Tibial nerve (tissue), 4 donors: ENCODE measurements at regions not wholly inside any gene's neighbourhood (a gene's known extent, or its start where the extent isn't known, plus 50 kb on each side); places are given as distances from the start of the nearest gene placed in this dataset.

ENCODE experiments used
- EP300 ChIP-seq, 2 donors: sonication (generic); formaldehyde crosslinking; IDR thresholded peaks; one replicate each; pipeline ENCODE4 v1.6.1; 2017; ENCODE audit warnings: antibody characterized with exemption in 2 of 2, mild to moderate bottlenecking in 1 of 2
- POLR2A ChIP-seq, 2 donors: fragments of 450-650 bp; IDR thresholded peaks; one replicate each; pipeline ENCODE4 v1.6.1; 2017; ENCODE audit warnings: antibody characterized with exemption in 2 of 2, mild to moderate bottlenecking in 2 of 2, moderate library complexity in 2 of 2
- TF ChIP-seq, protein P1 (sequence below), 5 experiments: fragments of 200-600 bp in 3 of 5; fragments of 450-650 bp in 2 of 5; sonication (generic) in 3 of 5; IDR thresholded peaks; one replicate each; pipeline ENCODE4 v1.5.1; 2016 to 2019; ENCODE audit warnings: antibody characterized with exemption in 5 of 5, mild to moderate bottlenecking in 3 of 5, moderate library complexity in 2 of 5

DNA sequence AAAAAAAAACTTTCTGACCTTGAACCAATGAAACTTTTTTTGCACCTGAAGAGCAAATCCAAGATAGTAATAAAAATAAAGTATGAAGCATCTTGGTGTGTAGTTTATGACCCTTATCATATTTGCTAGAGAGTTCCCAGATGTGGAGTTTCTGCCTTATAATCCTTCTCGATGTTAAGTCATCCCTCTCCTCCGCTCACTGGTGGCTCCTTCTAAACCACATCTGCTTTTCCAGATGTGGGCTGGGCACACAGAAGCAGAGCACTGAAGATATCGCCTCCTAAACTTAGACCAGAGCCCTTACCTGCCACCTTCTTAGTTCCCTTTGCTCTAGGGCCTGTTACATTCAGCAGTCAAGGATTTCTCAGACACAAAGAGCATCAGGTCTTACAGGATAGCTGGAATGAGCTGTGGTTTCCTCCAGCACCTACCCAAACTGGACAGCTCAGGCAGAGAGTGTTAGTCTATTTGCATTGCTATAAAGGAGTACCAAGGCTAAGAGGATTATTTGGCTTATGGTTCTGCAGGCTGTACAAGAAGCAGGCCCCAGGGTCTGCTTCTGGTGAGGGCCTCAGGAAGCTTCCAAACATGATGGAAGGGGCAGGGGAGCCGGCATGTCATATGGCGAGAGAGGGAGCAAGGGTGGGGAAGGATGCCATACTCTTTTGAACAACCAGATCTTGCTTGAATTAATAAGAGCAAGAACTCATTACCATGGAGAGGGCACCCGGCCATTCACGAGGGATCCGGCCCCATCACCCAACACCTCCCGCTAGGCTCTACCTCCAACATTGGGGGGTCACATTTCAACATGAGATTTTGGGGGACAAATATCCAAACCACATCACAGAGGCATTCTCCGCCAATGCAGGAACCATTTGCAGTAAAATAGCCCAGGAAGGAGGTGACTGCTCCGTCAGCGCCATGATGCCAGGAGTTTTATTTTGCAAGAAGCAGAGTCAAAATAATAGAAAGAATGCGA lies 75.6 kb upstream of the HELT start:
- TF ChIP-seq, protein P1, sequence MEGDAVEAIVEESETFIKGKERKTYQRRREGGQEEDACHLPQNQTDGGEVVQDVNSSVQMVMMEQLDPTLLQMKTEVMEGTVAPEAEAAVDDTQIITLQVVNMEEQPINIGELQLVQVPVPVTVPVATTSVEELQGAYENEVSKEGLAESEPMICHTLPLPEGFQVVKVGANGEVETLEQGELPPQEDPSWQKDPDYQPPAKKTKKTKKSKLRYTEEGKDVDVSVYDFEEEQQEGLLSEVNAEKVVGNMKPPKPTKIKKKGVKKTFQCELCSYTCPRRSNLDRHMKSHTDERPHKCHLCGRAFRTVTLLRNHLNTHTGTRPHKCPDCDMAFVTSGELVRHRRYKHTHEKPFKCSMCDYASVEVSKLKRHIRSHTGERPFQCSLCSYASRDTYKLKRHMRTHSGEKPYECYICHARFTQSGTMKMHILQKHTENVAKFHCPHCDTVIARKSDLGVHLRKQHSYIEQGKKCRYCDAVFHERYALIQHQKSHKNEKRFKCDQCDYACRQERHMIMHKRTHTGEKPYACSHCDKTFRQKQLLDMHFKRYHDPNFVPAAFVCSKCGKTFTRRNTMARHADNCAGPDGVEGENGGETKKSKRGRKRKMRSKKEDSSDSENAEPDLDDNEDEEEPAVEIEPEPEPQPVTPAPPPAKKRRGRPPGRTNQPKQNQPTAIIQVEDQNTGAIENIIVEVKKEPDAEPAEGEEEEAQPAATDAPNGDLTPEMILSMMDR (IDR thresholded peaks at IDR 0.05): no peak
- TF ChIP-seq POLR2A (IDR thresholded peaks at IDR 0.05): no peak
- TF ChIP-seq EP300 (IDR thresholded peaks at IDR 0.05): no peak
